ENCODE measurements at regions not wholly inside any gene's neighbourhood (a gene's known extent, or its start where the extent isn't known, plus 50 kb on each side); places are given as distances from the start of the nearest gene placed in this dataset.

- Histone ChIP-seq H3K27me3 (ENCODE audit: insufficient read depth, poor library complexity, severe bottlenecking) (no peaks in the 10 kb centered on the region), H3K4me3 (replicated peaks; ENCODE audit: insufficient read depth, low read length) (no peak overlapping the region), H3K27ac (replicated peaks) (no peak overlapping the region)
- no peak for DNase-seq (ENCODE audit: low read depth in 1 of 2, low spot score in 1 of 2)
- TF ChIP-seq, protein P1, sequence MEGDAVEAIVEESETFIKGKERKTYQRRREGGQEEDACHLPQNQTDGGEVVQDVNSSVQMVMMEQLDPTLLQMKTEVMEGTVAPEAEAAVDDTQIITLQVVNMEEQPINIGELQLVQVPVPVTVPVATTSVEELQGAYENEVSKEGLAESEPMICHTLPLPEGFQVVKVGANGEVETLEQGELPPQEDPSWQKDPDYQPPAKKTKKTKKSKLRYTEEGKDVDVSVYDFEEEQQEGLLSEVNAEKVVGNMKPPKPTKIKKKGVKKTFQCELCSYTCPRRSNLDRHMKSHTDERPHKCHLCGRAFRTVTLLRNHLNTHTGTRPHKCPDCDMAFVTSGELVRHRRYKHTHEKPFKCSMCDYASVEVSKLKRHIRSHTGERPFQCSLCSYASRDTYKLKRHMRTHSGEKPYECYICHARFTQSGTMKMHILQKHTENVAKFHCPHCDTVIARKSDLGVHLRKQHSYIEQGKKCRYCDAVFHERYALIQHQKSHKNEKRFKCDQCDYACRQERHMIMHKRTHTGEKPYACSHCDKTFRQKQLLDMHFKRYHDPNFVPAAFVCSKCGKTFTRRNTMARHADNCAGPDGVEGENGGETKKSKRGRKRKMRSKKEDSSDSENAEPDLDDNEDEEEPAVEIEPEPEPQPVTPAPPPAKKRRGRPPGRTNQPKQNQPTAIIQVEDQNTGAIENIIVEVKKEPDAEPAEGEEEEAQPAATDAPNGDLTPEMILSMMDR (IDR thresholded peaks at IDR 0.05; ENCODE audit: insufficient read depth, low read length) = no peak
- TF ChIP-seq, protein P2, sequence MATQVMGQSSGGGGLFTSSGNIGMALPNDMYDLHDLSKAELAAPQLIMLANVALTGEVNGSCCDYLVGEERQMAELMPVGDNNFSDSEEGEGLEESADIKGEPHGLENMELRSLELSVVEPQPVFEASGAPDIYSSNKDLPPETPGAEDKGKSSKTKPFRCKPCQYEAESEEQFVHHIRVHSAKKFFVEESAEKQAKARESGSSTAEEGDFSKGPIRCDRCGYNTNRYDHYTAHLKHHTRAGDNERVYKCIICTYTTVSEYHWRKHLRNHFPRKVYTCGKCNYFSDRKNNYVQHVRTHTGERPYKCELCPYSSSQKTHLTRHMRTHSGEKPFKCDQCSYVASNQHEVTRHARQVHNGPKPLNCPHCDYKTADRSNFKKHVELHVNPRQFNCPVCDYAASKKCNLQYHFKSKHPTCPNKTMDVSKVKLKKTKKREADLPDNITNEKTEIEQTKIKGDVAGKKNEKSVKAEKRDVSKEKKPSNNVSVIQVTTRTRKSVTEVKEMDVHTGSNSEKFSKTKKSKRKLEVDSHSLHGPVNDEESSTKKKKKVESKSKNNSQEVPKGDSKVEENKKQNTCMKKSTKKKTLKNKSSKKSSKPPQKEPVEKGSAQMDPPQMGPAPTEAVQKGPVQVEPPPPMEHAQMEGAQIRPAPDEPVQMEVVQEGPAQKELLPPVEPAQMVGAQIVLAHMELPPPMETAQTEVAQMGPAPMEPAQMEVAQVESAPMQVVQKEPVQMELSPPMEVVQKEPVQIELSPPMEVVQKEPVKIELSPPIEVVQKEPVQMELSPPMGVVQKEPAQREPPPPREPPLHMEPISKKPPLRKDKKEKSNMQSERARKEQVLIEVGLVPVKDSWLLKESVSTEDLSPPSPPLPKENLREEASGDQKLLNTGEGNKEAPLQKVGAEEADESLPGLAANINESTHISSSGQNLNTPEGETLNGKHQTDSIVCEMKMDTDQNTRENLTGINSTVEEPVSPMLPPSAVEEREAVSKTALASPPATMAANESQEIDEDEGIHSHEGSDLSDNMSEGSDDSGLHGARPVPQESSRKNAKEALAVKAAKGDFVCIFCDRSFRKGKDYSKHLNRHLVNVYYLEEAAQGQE (IDR thresholded peaks at IDR 0.05; ENCODE audit: insufficient replicate concordance, low read depth) = no peak
- no peak for TF ChIP-seq POLR2AphosphoS5 (IDR thresholded peaks at IDR 0.05; ENCODE audit: low read depth)
- no peak for TF ChIP-seq GABPA (IDR thresholded peaks at IDR 0.05; ENCODE audit: low read depth)
- no peak for TF ChIP-seq SPI1 (IDR thresholded peaks at IDR 0.05; ENCODE audit: borderline replicate concordance, low read depth)
These were observed 75.9 kb downstream of the UCHL1 start for GRCh38 chr4:41332510-41333054.

DNA sequence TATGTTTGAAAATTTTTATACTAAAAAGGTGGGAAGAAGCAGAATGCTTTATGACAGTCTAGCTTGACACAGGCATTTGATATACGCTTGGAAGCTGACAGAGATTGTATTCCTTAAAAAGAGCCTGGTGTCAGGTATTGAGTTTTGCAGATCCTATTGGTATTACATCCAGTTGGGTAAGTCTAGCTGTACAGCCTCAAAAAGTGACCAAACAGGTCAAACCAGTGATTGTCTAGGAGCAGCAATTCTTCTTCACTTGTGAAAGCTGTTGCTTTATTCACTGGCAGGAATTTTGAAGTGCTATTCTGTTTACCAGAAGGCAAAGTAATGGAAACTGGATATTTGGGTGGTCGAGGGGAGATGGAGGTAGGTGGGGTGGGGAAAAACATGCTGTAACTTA is 77.5 kb downstream of the UCHL1 start:
- DNase-seq (ENCODE audit: low read depth in 1 of 2, low spot score in 1 of 2) = no peak
- TF ChIP-seq SPI1 (IDR thresholded peaks at IDR 0.05; ENCODE audit: borderline replicate concordance, low read depth) (no peak), POLR2AphosphoS5 (IDR thresholded peaks at IDR 0.05; ENCODE audit: low read depth) (no peak), GABPA (IDR thresholded peaks at IDR 0.05; ENCODE audit: low read depth) (no peak)
- TF ChIP-seq, protein P1 (IDR thresholded peaks at IDR 0.05; ENCODE audit: insufficient read depth, low read length) = no peak
- TF ChIP-seq, protein P2 (IDR thresholded peaks at IDR 0.05; ENCODE audit: insufficient replicate concordance, low read depth) = no peak
- H3K4me3 ChIP-seq (replicated peaks; ENCODE audit: insufficient read depth, low read length) = no peak overlapping the region
- no peaks in the 10 kb centered on the region for H3K27me3 ChIP-seq (ENCODE audit: insufficient read depth, poor library complexity, severe bottlenecking)
- H3K27ac ChIP-seq (replicated peaks) = no peak overlapping the region

GRCh38 chr4:41339812-41340809 is 83.4 kb downstream of the UCHL1 start:
- no peak for TF ChIP-seq POLR2AphosphoS5 (IDR thresholded peaks at IDR 0.05; ENCODE audit: low read depth)
- TF ChIP-seq GABPA (IDR thresholded peaks at IDR 0.05; ENCODE audit: low read depth) = no peak
- TF ChIP-seq, protein P2 (IDR thresholded peaks at IDR 0.05; ENCODE audit: insufficient replicate concordance, low read depth) = no peak
- Histone ChIP-seq H3K27me3 (ENCODE audit: insufficient read depth, poor library complexity, severe bottlenecking) (no peaks in the 10 kb centered on the region), H3K4me3 (replicated peaks; ENCODE audit: insufficient read depth, low read length) (no peak overlapping the region), H3K27ac (replicated peaks) (no peak overlapping the region)
- no peak for DNase-seq (ENCODE audit: low read depth in 1 of 2, low spot score in 1 of 2)

Measured in HL-60 (cell line).